NCI-H345 treated with DMSO at 0.1 percent for 48 hours (cell line): ENCODE measurements at regions not wholly inside any gene's neighbourhood (a gene's known extent, or its start where the extent isn't known, plus 50 kb on each side); places are given as distances from the start of the nearest gene placed in this dataset.

Experiments
- DNase-seq: peaks from one replicate; lab custom pipeline; 2025; ENCODE audit not compliant: unreplicated experiment; lab: John Stamatoyannopoulos, UW

GRCh38 chr13:107222597-107222996 lies 654.7 kb upstream of the ARGLU1 start:
- no peak for DNase-seq

GRCh38 chr13:107220245-107220644 lies 652.3 kb upstream of the ARGLU1 start:
- DNase-seq = no peak

- peak; percentile 87 for DNase-seq
Measured at GRCh38 chr13:107217251-107217650, 649.3 kb upstream of the ARGLU1 start.

GRCh38 chr13:107216046-107216755 lies 648.3 kb upstream of the ARGLU1 start:
- DNase-seq = no peak

GRCh38 chr13:107211073-107211472 lies 643.1 kb upstream of the ARGLU1 start:
- peak; percentile 99 for DNase-seq

GRCh38 chr13:107210723-107211030 lies 642.7 kb upstream of the ARGLU1 start:
- peak; percentile 99 for DNase-seq

GRCh38 chr13:107209824-107210722 lies 642.1 kb upstream of the ARGLU1 start:
- no peak for DNase-seq

GRCh38 chr13:107208889-107209288 lies 641.0 kb upstream of the ARGLU1 start:
- no peak for DNase-seq

- DNase-seq = peak; percentile 56
Measured at GRCh38 chr13:107205318-107206104, 637.6 kb upstream of the ARGLU1 start.

- DNase-seq = no peak
Measured at GRCh38 chr13:107203146-107203847, 635.4 kb upstream of the ARGLU1 start.

GRCh38 chr13:107202371-107203023 lies 634.6 kb upstream of the ARGLU1 start:
- no peak for DNase-seq

GRCh38 chr13:107200491-107200890 lies 632.6 kb upstream of the ARGLU1 start:
- no peak for DNase-seq

GRCh38 chr13:107192289-107192688 lies 624.4 kb upstream of the ARGLU1 start:
- no peak for DNase-seq

GRCh38 chr13:107190065-107190464 lies 622.1 kb upstream of the ARGLU1 start:
- DNase-seq = no peak

- DNase-seq = no peak
Measured at GRCh38 chr13:107185889-107186288, 618.0 kb upstream of the ARGLU1 start.

- DNase-seq = no peak
Measured at GRCh38 chr13:107170270-107170931, 602.5 kb upstream of the ARGLU1 start.

GRCh38 chr13:107157271-107157670 lies 589.3 kb upstream of the ARGLU1 start:
- no peak for DNase-seq

GRCh38 chr13:107144432-107144831 lies 576.5 kb upstream of the ARGLU1 start:
- DNase-seq = no peak

- DNase-seq = no peak
Measured at GRCh38 chr13:107141767-107142166, 573.8 kb upstream of the ARGLU1 start.

GRCh38 chr13:107139006-107139405 lies 571.1 kb upstream of the ARGLU1 start:
- DNase-seq = no peak
